HG03432 (cell line): ENCODE measurements at regions not wholly inside any gene's neighbourhood (a gene's known extent, or its start where the extent isn't known, plus 50 kb on each side); places are given as distances from the start of the nearest gene placed in this dataset.

Experiments used
- ATAC-seq: cut with Tn5 transposase; IDR thresholded peaks from one replicate; pipeline ENCODE4 v1.9.1; 2021; ENCODE audit warnings: mild to moderate bottlenecking, moderate library complexity; ENCODE audit not compliant: unreplicated experiment

GRCh38 chr6:18667612-18668011, 280.5 kb downstream of the RNF144B start:
- no peak for ATAC-seq

- no peak for ATAC-seq
Measured at GRCh38 chr6:18668994-18669393, 281.8 kb downstream of the RNF144B start.

GRCh38 chr6:18672852-18673251, 285.7 kb downstream of the RNF144B start:
- no peak for ATAC-seq

- ATAC-seq: no peak
Measured at GRCh38 chr6:18674346-18674745, 287.2 kb downstream of the RNF144B start.

GRCh38 chr6:18675881-18676280, 288.7 kb downstream of the RNF144B start:
- no peak for ATAC-seq

- no peak for ATAC-seq
Measured at GRCh38 chr6:18676548-18676947, 289.4 kb downstream of the RNF144B start.

GRCh38 chr6:18680842-18681241, 293.7 kb downstream of the RNF144B start:
- no peak for ATAC-seq

- ATAC-seq: no peak
Measured at GRCh38 chr6:18681832-18682503, 294.8 kb downstream of the RNF144B start.

- ATAC-seq: no peak
Measured at GRCh38 chr6:18684343-18684742, 297.2 kb downstream of the RNF144B start.

GRCh38 chr6:18692929-18693685, 306.0 kb downstream of the RNF144B start:
- no peak for ATAC-seq

GRCh38 chr6:18693881-18694280, 306.7 kb downstream of the RNF144B start:
- no peak for ATAC-seq

GRCh38 chr6:18703546-18703945, 316.4 kb downstream of the RNF144B start:
- no peak for ATAC-seq

GRCh38 chr6:18707714-18708439, 320.7 kb downstream of the RNF144B start:
- ATAC-seq: no peak

- no peak for ATAC-seq
Measured at GRCh38 chr6:18712595-18712994, 325.4 kb downstream of the RNF144B start.

GRCh38 chr6:18720075-18720474, 332.9 kb downstream of the RNF144B start:
- no peak for ATAC-seq

GRCh38 chr6:18724056-18724455, 336.9 kb downstream of the RNF144B start:
- ATAC-seq: no peak

- no peak for ATAC-seq
Measured at GRCh38 chr6:18725449-18725848, 338.3 kb downstream of the RNF144B start.

- ATAC-seq: no peak
Measured at GRCh38 chr6:18733921-18734550, 346.9 kb downstream of the RNF144B start.

GRCh38 chr6:18741741-18742140, 354.6 kb downstream of the RNF144B start:
- ATAC-seq: no peak

GRCh38 chr6:18742406-18742805, 355.3 kb downstream of the RNF144B start:
- ATAC-seq: no peak

GRCh38 chr6:18746727-18747126, 359.6 kb downstream of the RNF144B start:
- no peak for ATAC-seq
